BLaER1 treated with 17β-estradiol and CSF1 and Interleukin-3, amounts not matched to agents 10 nM and 100 nM (cell line): ENCODE measurements at regions not wholly inside any gene's neighbourhood (a gene's known extent, or its start where the extent isn't known, plus 50 kb on each side); places are given as distances from the start of the nearest gene placed in this dataset.

Experiments used
- H3K27ac ChIP-seq, 11 experiments: shearing (Covaris generic); formaldehyde crosslinking; 2 replicates each; pipeline ENCODE4 v1.8.1; 2022
- H3K27me3 ChIP-seq, 11 experiments: shearing (Covaris generic); formaldehyde crosslinking; 2 replicates each; pipeline ENCODE4 v1.8.1; 2022
- H3K36me3 ChIP-seq, 11 experiments: shearing (Covaris generic); formaldehyde crosslinking; 2 replicates each; pipeline ENCODE4 v1.8.1; 2022
- H3K4me1 ChIP-seq, 10 experiments: shearing (Covaris generic); formaldehyde crosslinking; 2 replicates each; pipeline ENCODE4 v1.8.1; 2022
- H3K4me2 ChIP-seq, 11 experiments: shearing (Covaris generic); formaldehyde crosslinking; 2 replicates each; pipeline ENCODE4 v1.8.1; 2022
- H3K4me3 ChIP-seq, 10 experiments: shearing (Covaris generic); formaldehyde crosslinking; 2 replicates each; pipeline ENCODE4 v1.8.1; 2022
- H3K9ac ChIP-seq, 11 experiments: shearing (Covaris generic); formaldehyde crosslinking; 2 replicates each; pipeline ENCODE4 v1.8.1; 2022
- H3K9me3 ChIP-seq, 11 experiments: shearing (Covaris generic); formaldehyde crosslinking; replicated peaks in 1 of 11; 2 replicates each; pipeline ENCODE4 v1.8.1; 2022
- H4K20me1 ChIP-seq, 11 experiments: shearing (Covaris generic); formaldehyde crosslinking; 2 replicates each; pipeline ENCODE4 v1.8.1; 2022
- Cebpa-rat ChIP-seq, 11 experiments: shearing (Covaris generic); IDR thresholded peaks; 2 replicates each; pipeline ENCODE4 v1.8.1; 2022

GRCh38 chr7:20927976-20928375 lies 141.3 kb upstream of the SP8 start:
- TF ChIP-seq Cebpa-rat (IDR thresholded peaks at IDR 0.05), result no peak
- Histone ChIP-seq H3K27ac (no peak overlapping the region), H3K9ac (no peak overlapping the region), H3K4me3 (no peak overlapping the region), H3K9me3 (0 out of 22 replicates have a peak, but pooled peaks cover 0 to 5% (median 0%) of the 10 kb centered on the region in 11 experiments), H4K20me1 (no peaks in the 10 kb centered on the region), H3K27me3 (no peaks in the 10 kb centered on the region), H3K4me1 (peaks cover 0 to 3% (median 0%) of the 10 kb centered on the region in 10 experiments; a peak in 2 of 20 replicates), H3K36me3 (no peaks in the 10 kb centered on the region), H3K4me2 (no peak overlapping the region)

GRCh38 chr7:20929199-20929598 lies 142.5 kb upstream of the SP8 start:
- Histone ChIP-seq H3K9me3 (0 out of 22 replicates have a peak, but pooled peaks cover 0 to 5% (median 0%) of the 10 kb centered on the region in 11 experiments), H4K20me1 (no peaks in the 10 kb centered on the region), H3K9ac (no peak overlapping the region), H3K27me3 (no peaks in the 10 kb centered on the region), H3K4me2 (no peak overlapping the region), H3K4me3 (no peak overlapping the region), H3K4me1 (peaks cover 0 to 3% (median 0%) of the 10 kb centered on the region in 10 experiments; a peak in 2 of 20 replicates), H3K27ac (no peak overlapping the region), H3K36me3 (no peaks in the 10 kb centered on the region)
- TF ChIP-seq Cebpa-rat (IDR thresholded peaks at IDR 0.05), result no peak

- TF ChIP-seq Cebpa-rat (IDR thresholded peaks at IDR 0.05), result no peak
- Histone ChIP-seq H3K27ac (no peak overlapping the region), H3K36me3 (no peaks in the 10 kb centered on the region), H3K27me3 (no peaks in the 10 kb centered on the region), H3K4me1 (peaks cover 0 to 3% (median 0%) of the 10 kb centered on the region in 10 experiments; a peak in 2 of 20 replicates), H3K4me3 (no peak overlapping the region), H4K20me1 (no peaks in the 10 kb centered on the region), H3K4me2 (no peak overlapping the region), H3K9ac (no peak overlapping the region), H3K9me3 (no peaks in the 10 kb centered on the region)
Measured at GRCh38 chr7:20931739-20932138, 145.1 kb upstream of the SP8 start.

- H4K20me1 ChIP-seq, result no peaks in the 10 kb centered on the region
- H3K4me1 ChIP-seq, result peaks cover 0 to 2% (median 0%) of the 10 kb centered on the region in 10 experiments; a peak in 2 of 20 replicates
- H3K27me3 ChIP-seq, result no peaks in the 10 kb centered on the region
- H3K9me3 ChIP-seq, result no peaks in the 10 kb centered on the region
- no peak overlapping the region for H3K9ac ChIP-seq
- no peak overlapping the region for H3K4me3 ChIP-seq
- TF ChIP-seq Cebpa-rat (IDR thresholded peaks at IDR 0.05), result no peak
- H3K36me3 ChIP-seq, result no peaks in the 10 kb centered on the region
- no peak overlapping the region for H3K4me2 ChIP-seq
- no peak overlapping the region for H3K27ac ChIP-seq
Measured at GRCh38 chr7:20932785-20933527, 146.3 kb upstream of the SP8 start.

- Histone ChIP-seq H3K9me3 (peaks cover 0 to 4% (median 0%) of the 10 kb centered on the region in 11 experiments; a peak in 1 of 22 replicates), H4K20me1 (no peaks in the 10 kb centered on the region), H3K27ac (no peak overlapping the region), H3K9ac (no peak overlapping the region), H3K27me3 (no peaks in the 10 kb centered on the region), H3K4me2 (no peak overlapping the region), H3K4me3 (no peak overlapping the region), H3K36me3 (no peaks in the 10 kb centered on the region), H3K4me1 (no peaks in the 10 kb centered on the region)
- no peak for TF ChIP-seq Cebpa-rat (IDR thresholded peaks at IDR 0.05)
Measured at GRCh38 chr7:20945451-20945850, 158.8 kb upstream of the SP8 start.

GRCh38 chr7:20952916-20953315 lies 166.2 kb upstream of the SP8 start:
- Histone ChIP-seq H3K4me2 (no peak overlapping the region), H3K4me1 (no peaks in the 10 kb centered on the region)
- TF ChIP-seq Cebpa-rat (IDR thresholded peaks at IDR 0.05), result no peak

GRCh38 chr7:20954711-20955619 lies 168.3 kb upstream of the SP8 start:
- no peak for TF ChIP-seq Cebpa-rat (IDR thresholded peaks at IDR 0.05)
- H3K4me3 ChIP-seq, result no peak overlapping the region

More at GRCh38 chr7:20952916-20953315, 166.2 kb upstream of the SP8 start:
- Histone ChIP-seq H3K27ac (no peak overlapping the region), H3K4me3 (no peak overlapping the region), H3K36me3 (no peaks in the 10 kb centered on the region), H3K9me3 (peaks cover 0 to 4% (median 0%) of the 10 kb centered on the region in 11 experiments; a peak in 1 of 22 replicates), H4K20me1 (no peaks in the 10 kb centered on the region; a peak in 1 of 22 replicates), H3K27me3 (no peaks in the 10 kb centered on the region), H3K9ac (no peak overlapping the region)

GRCh38 chr7:20958572-20958971 lies 171.9 kb upstream of the SP8 start:
- Histone ChIP-seq H3K9me3 (no peaks in the 10 kb centered on the region), H3K4me1 (no peaks in the 10 kb centered on the region), H3K36me3 (no peaks in the 10 kb centered on the region), H3K9ac (no peak overlapping the region), H3K4me3 (no peak overlapping the region), H3K27ac (no peak overlapping the region), H3K27me3 (no peaks in the 10 kb centered on the region), H3K4me2 (no peak overlapping the region), H4K20me1 (no peaks in the 10 kb centered on the region)
- no peak for TF ChIP-seq Cebpa-rat (IDR thresholded peaks at IDR 0.05)

More at GRCh38 chr7:20954711-20955619, 168.3 kb upstream of the SP8 start:
- H4K20me1 ChIP-seq, result no peaks in the 10 kb centered on the region; a peak in 1 of 22 replicates
- no peak overlapping the region for H3K4me2 ChIP-seq
- no peaks in the 10 kb centered on the region for H3K36me3 ChIP-seq
- no peaks in the 10 kb centered on the region for H3K9me3 ChIP-seq
- no peak overlapping the region for H3K27ac ChIP-seq
- H3K27me3 ChIP-seq, result no peaks in the 10 kb centered on the region
- H3K9ac ChIP-seq, result no peak overlapping the region
- no peaks in the 10 kb centered on the region for H3K4me1 ChIP-seq

- Histone ChIP-seq H3K27ac (no peak overlapping the region), H3K36me3 (no peaks in the 10 kb centered on the region), H3K4me2 (no peak overlapping the region), H3K9ac (no peak overlapping the region), H3K9me3 (no peaks in the 10 kb centered on the region), H3K4me1 (no peaks in the 10 kb centered on the region), H3K4me3 (no peak overlapping the region), H3K27me3 (no peaks in the 10 kb centered on the region), H4K20me1 (no peaks in the 10 kb centered on the region)
- TF ChIP-seq Cebpa-rat (IDR thresholded peaks at IDR 0.05), result no peak
Measured at GRCh38 chr7:20959281-20959680, 172.6 kb upstream of the SP8 start.
